Stomach (tissue), 8 donors: ENCODE measurements at regions not wholly inside any gene's neighbourhood (a gene's known extent, or its start where the extent isn't known, plus 50 kb on each side); places are given as distances from the start of the nearest gene placed in this dataset.

Experiments used
- DNase-seq, 2 donors: peaks; one replicate each; pipeline versions ENCODE4 v3.0.0 to v3.0.0-alpha.2; 2013 to 2019
- H3K27ac ChIP-seq, 5 donors: fragments of 200-600 bp in 4 of 5; sonication (generic) in 4 of 5; one replicate each; pipeline ENCODE4 v1.5.1; 2013 to 2019; ENCODE audit warnings: mild to moderate bottlenecking in 1 of 5, moderate library complexity in 1 of 5
- H3K27me3 ChIP-seq, 3 donors: fragments of 200-600 bp; sonication (generic); one replicate each; pipeline ENCODE4 v1.5.1; 2017 to 2019; ENCODE audit warnings: mixed run types in 1 of 3
- H3K36me3 ChIP-seq, 4 donors: fragments of 200-600 bp; sonication (generic); 1 replicate in 3 of 4; 2 replicates in 1 of 4; pipeline ENCODE4 v1.5.1; 2016 to 2019
- H3K4me1 ChIP-seq, 4 donors: fragments of 200-600 bp; sonication (generic); one replicate each; pipeline ENCODE4 v1.5.1; 2016 to 2019
- H3K4me3 ChIP-seq, 4 donors: fragments of 200-600 bp; sonication (generic) in 3 of 4; one replicate each; pipeline ENCODE4 v1.5.1; 2016 to 2019; ENCODE audit warnings: mild to moderate bottlenecking in 1 of 4
- H3K9me3 ChIP-seq, 4 donors: fragments of 200-600 bp; sonication (generic); one replicate each; pipeline ENCODE4 v1.5.1; 2016 to 2019
- EP300 ChIP-seq: sonication (generic); formaldehyde crosslinking; IDR thresholded peaks from one replicate; pipeline ENCODE4 v1.6.1; 2017; ENCODE audit warnings: antibody characterized with exemption
- POLR2A ChIP-seq, 4 donors: fragments of 450-650 bp; IDR thresholded peaks; one replicate each; pipeline ENCODE4 v1.6.1; 2016; ENCODE audit warnings: antibody characterized with exemption in 4 of 4, control low read depth in 2 of 4, mild to moderate bottlenecking in 1 of 4, moderate library complexity in 1 of 4
- POLR2AphosphoS5 ChIP-seq, 3 donors: sonication (generic); formaldehyde crosslinking; IDR thresholded peaks; one replicate each; pipeline ENCODE4 v1.6.1; 2016; ENCODE audit warnings: antibody characterized with exemption in 3 of 3
- whole genome bisulfite sequencing, 5 donors: extraction: QIAGEN DNeasy Blood & Tissue Kit in 3 of 5; methylation state at CpG; one replicate each; pipeline versions ENCODE4 v1.1.5 to v1.1.7; 2013 to 2018; 5-methylcytosine and 5-hydroxymethylcytosine counted together
- intact Hi-C: fragments of 100-400 bp; cut with DNase I; formaldehyde crosslinking; loops from one replicate; pipeline ENCODE4 v1.15.1; 2023; ENCODE audit warnings: low total_unique reads
- TF ChIP-seq, protein P1 (sequence below), 7 experiments: fragments of 450-650 bp in 4 of 7; fragments of 200-600 bp in 3 of 7; sonication (generic) in 3 of 7; IDR thresholded peaks; one replicate each; pipeline ENCODE4 v1.5.1; 2016 to 2019; ENCODE audit warnings: antibody characterized with exemption in 7 of 7, control low read depth in 2 of 7, mild to moderate bottlenecking in 1 of 7
- donor health status: healthy with polysubstance abuse.
- donor health status: Bipolar disorder and iron deficiency.
- donor health status: healthy.

GRCh38 chr4:149265645-149266044 lies 550.0 kb downstream of the IQCM start:
- H3K27ac ChIP-seq: no peak overlapping the region
- TF ChIP-seq, protein P1, sequence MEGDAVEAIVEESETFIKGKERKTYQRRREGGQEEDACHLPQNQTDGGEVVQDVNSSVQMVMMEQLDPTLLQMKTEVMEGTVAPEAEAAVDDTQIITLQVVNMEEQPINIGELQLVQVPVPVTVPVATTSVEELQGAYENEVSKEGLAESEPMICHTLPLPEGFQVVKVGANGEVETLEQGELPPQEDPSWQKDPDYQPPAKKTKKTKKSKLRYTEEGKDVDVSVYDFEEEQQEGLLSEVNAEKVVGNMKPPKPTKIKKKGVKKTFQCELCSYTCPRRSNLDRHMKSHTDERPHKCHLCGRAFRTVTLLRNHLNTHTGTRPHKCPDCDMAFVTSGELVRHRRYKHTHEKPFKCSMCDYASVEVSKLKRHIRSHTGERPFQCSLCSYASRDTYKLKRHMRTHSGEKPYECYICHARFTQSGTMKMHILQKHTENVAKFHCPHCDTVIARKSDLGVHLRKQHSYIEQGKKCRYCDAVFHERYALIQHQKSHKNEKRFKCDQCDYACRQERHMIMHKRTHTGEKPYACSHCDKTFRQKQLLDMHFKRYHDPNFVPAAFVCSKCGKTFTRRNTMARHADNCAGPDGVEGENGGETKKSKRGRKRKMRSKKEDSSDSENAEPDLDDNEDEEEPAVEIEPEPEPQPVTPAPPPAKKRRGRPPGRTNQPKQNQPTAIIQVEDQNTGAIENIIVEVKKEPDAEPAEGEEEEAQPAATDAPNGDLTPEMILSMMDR (IDR thresholded peaks at IDR 0.05): no peak
- TF ChIP-seq POLR2A (IDR thresholded peaks at IDR 0.05) (no peak), POLR2AphosphoS5 (IDR thresholded peaks at IDR 0.05) (no peak), EP300 (no peak)
- no peaks in the 10 kb centered on the region for H3K9me3 ChIP-seq
- no peaks in the 10 kb centered on the region for H3K27me3 ChIP-seq
- H3K36me3 ChIP-seq: no peaks in the 10 kb centered on the region
- no peaks in the 10 kb centered on the region for H3K4me1 ChIP-seq
- DNase-seq: no peak
- 65 to 100% (median 81%) methylated on average over 3 of the region's 3 CpGs for WGBS, 5 donors
- H3K4me3 ChIP-seq: no peak overlapping the region
- intact Hi-C loops: no loop called here

DNA sequence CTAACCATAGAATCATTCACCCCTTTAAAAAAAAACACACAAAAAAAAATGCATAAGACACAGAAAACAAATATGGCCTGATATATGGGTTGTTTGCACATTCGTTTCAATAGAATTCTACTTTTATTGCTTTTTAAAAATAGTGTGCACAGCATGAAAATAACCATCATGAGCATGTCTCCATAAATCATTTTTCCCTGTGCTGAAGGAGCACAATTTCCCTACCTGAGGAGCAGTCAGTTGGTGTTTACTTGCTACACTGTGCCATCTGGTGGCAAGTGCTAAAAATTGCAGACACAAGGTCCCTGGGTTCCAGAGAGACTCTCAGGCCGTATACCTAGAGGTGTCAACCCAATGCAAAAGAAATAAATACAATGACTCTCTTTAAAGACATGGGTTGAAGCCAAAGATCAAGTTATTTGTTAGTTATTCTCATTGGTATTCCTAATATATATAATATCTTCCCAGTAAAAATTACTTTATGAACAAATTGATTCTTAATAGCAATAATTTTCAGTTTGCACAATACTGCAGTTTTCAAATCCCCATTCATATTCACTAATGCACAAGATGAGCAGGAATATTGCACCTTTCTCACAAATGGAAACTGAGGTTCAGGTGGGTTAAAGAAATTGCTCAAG lies 551.4 kb downstream of the IQCM start:
- Histone ChIP-seq H3K4me3 (no peak overlapping the region), H3K36me3 (no peaks in the 10 kb centered on the region), H3K27me3 (no peaks in the 10 kb centered on the region), H3K27ac (no peak overlapping the region), H3K4me1 (no peaks in the 10 kb centered on the region), H3K9me3 (no peaks in the 10 kb centered on the region)
- intact Hi-C loops: no loop called here
- DNase-seq: peak; percentile 25 to 56
- TF ChIP-seq POLR2AphosphoS5 (IDR thresholded peaks at IDR 0.05) (peak in 1 of 3 donors; percentile 16), EP300 (no peak)
- TF ChIP-seq, protein P1 (IDR thresholded peaks at IDR 0.05): peak in 4 of 7 experiments; percentile 21 to 44 (median 36)
- 37 to 55% (median 40%) methylated on average over 2 of the region's 2 CpGs for WGBS, 5 donors

GRCh38 chr4:149248191-149248764 lies 567.4 kb downstream of the IQCM start:
- TF ChIP-seq POLR2AphosphoS5 (IDR thresholded peaks at IDR 0.05) (no peak), POLR2A (IDR thresholded peaks at IDR 0.05) (no peak), EP300 (no peak)
- TF ChIP-seq, protein P1 (IDR thresholded peaks at IDR 0.05): no peak
- WGBS, 5 donors: 73 to 90% (median 87%) methylated on average over 1 of the region's 1 CpG
- H3K4me1 ChIP-seq: no peaks in the 10 kb centered on the region
- no peaks in the 10 kb centered on the region for H3K27me3 ChIP-seq
- no peaks in the 10 kb centered on the region for H3K36me3 ChIP-seq
- H3K9me3 ChIP-seq: no peaks in the 10 kb centered on the region
- H3K27ac ChIP-seq: no peak overlapping the region
- DNase-seq: no peak
- intact Hi-C loops: no loop called here
- no peak overlapping the region for H3K4me3 ChIP-seq

DNA sequence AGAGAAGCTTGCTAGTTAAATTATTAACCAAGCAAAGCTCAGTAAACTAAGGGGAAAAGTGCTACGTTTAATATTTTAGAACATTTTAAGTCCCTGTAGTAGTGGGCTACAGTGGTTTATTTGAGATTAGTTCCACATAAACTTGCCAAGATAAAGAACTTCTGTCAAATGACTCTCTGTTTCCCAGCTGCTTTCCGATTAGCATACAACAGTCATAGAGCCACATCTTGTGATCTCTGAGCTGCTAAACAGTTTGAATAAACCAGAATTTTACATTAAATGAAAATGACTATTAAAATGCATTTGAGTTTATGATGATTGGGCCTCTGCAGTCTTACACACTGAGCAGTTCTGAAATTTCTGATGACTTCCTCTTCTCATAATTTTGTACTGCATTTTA lies 568.5 kb downstream of the IQCM start:
- H3K27me3 ChIP-seq: no peaks in the 10 kb centered on the region
- no peak for TF ChIP-seq POLR2A (IDR thresholded peaks at IDR 0.05)
- TF ChIP-seq, protein P1 (IDR thresholded peaks at IDR 0.05): no peak
- no peak for TF ChIP-seq POLR2AphosphoS5 (IDR thresholded peaks at IDR 0.05)
- TF ChIP-seq EP300: no peak
- WGBS, 5 donors: 21 to 40% (median 24%) methylated on average over 2 of the region's 2 CpGs

More for the DNA sequence above, 568.5 kb downstream of the IQCM start:
- Histone ChIP-seq H3K4me1 (no peaks in the 10 kb centered on the region), H3K4me3 (no peak overlapping the region), H3K27ac (no peak overlapping the region), H3K9me3 (no peaks in the 10 kb centered on the region), H3K36me3 (no peaks in the 10 kb centered on the region)
- DNase-seq: peak in 1 of 2 donors; percentile 16
- intact Hi-C loops: no loop called here
